ENCODE measurements at regions not wholly inside any gene's neighbourhood (a gene's known extent, or its start where the extent isn't known, plus 50 kb on each side); places are given as distances from the start of the nearest gene placed in this dataset.

GRCh38 chr13:83622422-83622784 lies 259.9 kb downstream of the SLITRK1 start:
- TF ChIP-seq CTCF (conservative IDR thresholded peaks at IDR 0.05; ENCODE audit: low read depth, low read length): no peak
- TF ChIP-seq EZH2 (IDR thresholded peaks at IDR 0.05; ENCODE audit: low read length, unreplicated experiment): no peak
